ENCODE measurements at regions not wholly inside any gene's neighbourhood (a gene's known extent, or its start where the extent isn't known, plus 50 kb on each side); places are given as distances from the start of the nearest gene placed in this dataset.

DNA sequence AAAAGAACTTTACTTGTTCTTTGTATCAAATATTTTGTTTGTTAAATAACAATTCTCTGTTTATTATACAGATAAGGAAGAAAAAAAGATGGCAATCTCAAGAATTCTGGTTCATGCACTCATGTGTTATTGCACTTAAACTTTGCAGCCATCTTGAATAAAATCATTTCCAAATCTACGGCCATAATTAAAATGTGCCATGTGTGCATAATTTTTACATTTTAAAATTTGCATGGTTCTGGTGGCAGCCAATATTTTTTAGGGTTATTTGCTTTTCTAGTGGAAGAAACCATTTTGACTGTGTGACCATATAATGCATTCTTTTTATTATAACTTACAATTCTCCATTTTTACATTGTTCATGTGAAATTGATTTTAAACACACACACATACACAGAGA is 1518.1 kb upstream of the ZEB2 start:
- TF ChIP-seq KLF9 (tag by site-specific recombination; IDR thresholded peaks at IDR 0.05; ENCODE audit: low read depth) (no peak), ZNF302 (tag by site-specific recombination; IDR thresholded peaks at IDR 0.05; ENCODE audit: low read depth) (no peak), ZNF624 (tag by site-specific recombination; IDR thresholded peaks at IDR 0.05) (no peak), ZXDB (tag by site-specific recombination; IDR thresholded peaks at IDR 0.05) (no peak), TCF7L2 (IDR thresholded peaks at IDR 0.05; ENCODE audit: borderline replicate concordance, low read depth, low read length) (no peak)

Data from HEK293 (cell line).